ENCODE measurements at regions not wholly inside any gene's neighbourhood (a gene's known extent, or its start where the extent isn't known, plus 50 kb on each side); places are given as distances from the start of the nearest gene placed in this dataset.
"Not testable (repeated sequence)": the region's sequence is repeated elsewhere in the genome, so short reads cannot be mapped to it uniquely, and the experiment has no call there.

- TF ChIP-seq SP1 (CRISPR knock-in tag; conservative IDR thresholded peaks at IDR 0.05); ZNF416 (CRISPR knock-in tag; IDR thresholded peaks at IDR 0.05); ZNF219 (CRISPR knock-in tag; IDR thresholded peaks at IDR 0.05; ENCODE audit: borderline replicate concordance); E2F1 (CRISPR knock-in tag; IDR thresholded peaks at IDR 0.05); MAX (CRISPR knock-in tag; IDR thresholded peaks at IDR 0.05); NFYB (CRISPR knock-in tag; conservative IDR thresholded peaks at IDR 0.05; ENCODE audit: low read depth); OVOL2 (CRISPR knock-in tag; IDR thresholded peaks at IDR 0.05; ENCODE audit: borderline replicate concordance); ESRRA (CRISPR knock-in tag; IDR thresholded peaks at IDR 0.05; ENCODE audit: borderline replicate concordance); ATF1 (CRISPR knock-in tag; IDR thresholded peaks at IDR 0.05): not testable (repeated sequence)
- TF ChIP-seq, protein P1, sequence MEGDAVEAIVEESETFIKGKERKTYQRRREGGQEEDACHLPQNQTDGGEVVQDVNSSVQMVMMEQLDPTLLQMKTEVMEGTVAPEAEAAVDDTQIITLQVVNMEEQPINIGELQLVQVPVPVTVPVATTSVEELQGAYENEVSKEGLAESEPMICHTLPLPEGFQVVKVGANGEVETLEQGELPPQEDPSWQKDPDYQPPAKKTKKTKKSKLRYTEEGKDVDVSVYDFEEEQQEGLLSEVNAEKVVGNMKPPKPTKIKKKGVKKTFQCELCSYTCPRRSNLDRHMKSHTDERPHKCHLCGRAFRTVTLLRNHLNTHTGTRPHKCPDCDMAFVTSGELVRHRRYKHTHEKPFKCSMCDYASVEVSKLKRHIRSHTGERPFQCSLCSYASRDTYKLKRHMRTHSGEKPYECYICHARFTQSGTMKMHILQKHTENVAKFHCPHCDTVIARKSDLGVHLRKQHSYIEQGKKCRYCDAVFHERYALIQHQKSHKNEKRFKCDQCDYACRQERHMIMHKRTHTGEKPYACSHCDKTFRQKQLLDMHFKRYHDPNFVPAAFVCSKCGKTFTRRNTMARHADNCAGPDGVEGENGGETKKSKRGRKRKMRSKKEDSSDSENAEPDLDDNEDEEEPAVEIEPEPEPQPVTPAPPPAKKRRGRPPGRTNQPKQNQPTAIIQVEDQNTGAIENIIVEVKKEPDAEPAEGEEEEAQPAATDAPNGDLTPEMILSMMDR (IDR thresholded peaks at IDR 0.05): not testable (repeated sequence)
- TF ChIP-seq, protein P2, sequence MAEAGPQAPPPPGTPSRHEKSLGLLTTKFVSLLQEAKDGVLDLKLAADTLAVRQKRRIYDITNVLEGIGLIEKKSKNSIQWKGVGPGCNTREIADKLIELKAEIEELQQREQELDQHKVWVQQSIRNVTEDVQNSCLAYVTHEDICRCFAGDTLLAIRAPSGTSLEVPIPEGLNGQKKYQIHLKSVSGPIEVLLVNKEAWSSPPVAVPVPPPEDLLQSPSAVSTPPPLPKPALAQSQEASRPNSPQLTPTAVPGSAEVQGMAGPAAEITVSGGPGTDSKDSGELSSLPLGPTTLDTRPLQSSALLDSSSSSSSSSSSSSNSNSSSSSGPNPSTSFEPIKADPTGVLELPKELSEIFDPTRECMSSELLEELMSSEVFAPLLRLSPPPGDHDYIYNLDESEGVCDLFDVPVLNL (CRISPR knock-in tag; IDR thresholded peaks at IDR 0.05; ENCODE audit: borderline replicate concordance, low read depth): not testable (repeated sequence)
- TF ChIP-seq, protein P3, sequence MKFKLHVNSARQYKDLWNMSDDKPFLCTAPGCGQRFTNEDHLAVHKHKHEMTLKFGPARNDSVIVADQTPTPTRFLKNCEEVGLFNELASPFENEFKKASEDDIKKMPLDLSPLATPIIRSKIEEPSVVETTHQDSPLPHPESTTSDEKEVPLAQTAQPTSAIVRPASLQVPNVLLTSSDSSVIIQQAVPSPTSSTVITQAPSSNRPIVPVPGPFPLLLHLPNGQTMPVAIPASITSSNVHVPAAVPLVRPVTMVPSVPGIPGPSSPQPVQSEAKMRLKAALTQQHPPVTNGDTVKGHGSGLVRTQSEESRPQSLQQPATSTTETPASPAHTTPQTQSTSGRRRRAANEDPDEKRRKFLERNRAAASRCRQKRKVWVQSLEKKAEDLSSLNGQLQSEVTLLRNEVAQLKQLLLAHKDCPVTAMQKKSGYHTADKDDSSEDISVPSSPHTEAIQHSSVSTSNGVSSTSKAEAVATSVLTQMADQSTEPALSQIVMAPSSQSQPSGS (CRISPR knock-in tag; IDR thresholded peaks at IDR 0.05; ENCODE audit: borderline replicate concordance, low read depth): not testable (repeated sequence)
- TF ChIP-seq, protein P4, sequence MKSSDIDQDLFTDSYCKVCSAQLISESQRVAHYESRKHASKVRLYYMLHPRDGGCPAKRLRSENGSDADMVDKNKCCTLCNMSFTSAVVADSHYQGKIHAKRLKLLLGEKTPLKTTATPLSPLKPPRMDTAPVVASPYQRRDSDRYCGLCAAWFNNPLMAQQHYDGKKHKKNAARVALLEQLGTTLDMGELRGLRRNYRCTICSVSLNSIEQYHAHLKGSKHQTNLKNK (CRISPR knock-in tag; IDR thresholded peaks at IDR 0.05): not testable (repeated sequence)
These were observed 170.2 kb upstream of the NYAP2 start for GRCh38 chr2:225229346-225229745.

Measured in WTC11 (cell line).